ENCODE measurements at regions not wholly inside any gene's neighbourhood (a gene's known extent, or its start where the extent isn't known, plus 50 kb on each side); places are given as distances from the start of the nearest gene placed in this dataset.

- DNase-seq (ENCODE audit: low read depth): no peak
These were observed 97.6 kb upstream of the SLITRK6 start for GRCh38 chr13:85896516-85897450.

DNA sequence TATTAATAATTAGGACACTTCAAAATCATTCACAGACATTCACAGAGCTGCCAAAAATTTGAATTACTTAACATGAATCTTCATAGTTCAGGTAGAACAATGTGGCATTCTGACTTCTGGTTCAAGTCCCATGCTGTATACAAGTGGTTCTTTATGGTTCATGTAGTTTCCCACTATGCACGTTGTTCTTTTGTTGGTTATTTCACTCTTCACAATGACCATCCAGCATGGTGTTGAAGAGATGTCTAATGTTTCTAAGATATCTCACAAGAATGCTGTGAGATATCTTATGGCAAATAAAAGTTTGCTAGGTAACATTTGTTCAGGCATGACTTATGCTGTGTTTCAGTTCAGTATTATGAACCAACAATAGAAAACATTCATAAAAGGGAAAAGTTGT, 88.2 kb upstream of the SLITRK6 start:
- no peak for DNase-seq (ENCODE audit: low read depth)

DNA sequence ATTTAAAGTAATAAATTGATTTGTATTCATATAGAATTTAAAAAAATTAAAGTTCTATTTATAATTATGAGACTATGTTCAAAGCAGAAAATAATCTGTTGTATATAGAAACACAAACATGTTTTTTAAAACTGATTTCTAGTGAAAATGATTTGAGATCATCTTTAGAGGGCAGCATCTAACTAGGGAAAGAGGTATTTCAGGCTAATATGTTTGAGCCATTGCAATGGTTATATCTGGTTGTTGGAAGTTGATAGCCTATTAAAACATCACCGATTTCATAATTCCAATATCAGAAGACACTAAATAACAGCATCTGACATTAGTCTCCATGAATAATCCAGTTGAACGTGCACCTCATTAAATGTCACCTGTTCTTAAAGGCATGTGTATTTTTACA, 79.8 kb upstream of the SLITRK6 start:
- DNase-seq (ENCODE audit: low read depth): no peak

DNA sequence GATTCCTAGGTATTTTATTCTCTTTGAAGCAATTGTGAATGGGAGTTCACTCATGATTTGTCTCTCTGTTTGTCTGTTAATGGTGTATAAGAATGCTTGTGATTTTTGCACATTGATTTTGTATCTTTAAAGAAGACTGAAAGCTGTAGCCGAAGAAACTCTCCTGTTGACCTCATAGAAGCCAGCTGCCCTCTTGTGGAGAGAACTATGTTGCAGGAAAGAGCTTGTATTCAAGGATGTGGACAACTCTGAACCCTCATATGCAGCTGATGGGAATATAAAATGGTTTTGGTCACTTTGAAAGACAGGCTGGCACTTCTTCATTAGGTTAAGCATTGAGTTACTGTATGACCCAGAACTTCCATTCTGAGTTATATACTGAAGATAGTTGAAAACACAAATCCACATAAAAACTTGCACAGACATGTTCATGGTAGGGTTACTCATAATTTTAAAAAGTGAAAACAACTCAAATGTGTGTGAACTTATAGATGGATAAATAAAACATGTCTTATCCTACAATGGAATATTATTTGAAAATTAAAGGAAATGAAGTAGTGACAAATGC, 65.8 kb upstream of the SLITRK6 start:
- DNase-seq (ENCODE audit: low read depth): peak; percentile 10

DNA sequence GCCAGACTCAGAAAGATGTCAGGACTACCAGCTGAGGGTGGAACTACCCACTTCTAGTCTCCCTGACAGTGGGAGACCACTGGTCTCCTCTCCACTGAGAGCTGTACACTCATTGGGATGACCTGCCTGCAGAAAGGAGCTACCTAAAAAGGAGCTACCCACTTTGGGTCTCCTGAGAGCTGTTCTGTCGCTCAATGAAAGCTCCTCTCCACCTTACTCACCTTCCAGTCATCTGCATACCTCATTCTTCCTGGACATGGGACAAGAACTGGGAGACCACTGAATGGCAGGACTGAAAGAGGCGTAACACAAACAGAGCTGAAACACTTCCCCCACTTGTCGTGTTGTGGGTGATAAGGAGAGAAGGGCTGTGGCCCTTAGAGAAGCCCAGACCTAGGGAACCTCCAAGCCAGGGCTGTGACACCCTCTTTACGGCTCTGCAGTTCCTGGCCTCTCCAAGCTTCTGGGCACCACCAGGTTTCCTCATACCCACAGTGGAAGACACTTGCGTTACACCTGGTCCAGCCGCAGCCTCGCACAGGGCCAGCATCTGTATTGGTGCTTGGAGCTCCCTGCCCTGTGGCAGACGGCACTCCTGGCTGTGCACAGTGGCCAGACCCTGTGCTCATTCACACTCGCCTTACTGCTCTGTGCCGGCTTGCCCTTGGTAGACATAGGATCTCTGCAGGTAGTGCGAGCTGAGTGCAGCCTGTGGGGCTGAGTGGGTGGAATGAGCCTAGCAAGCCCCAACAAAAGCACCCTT, 54.9 kb upstream of the SLITRK6 start:
- no peak for DNase-seq (ENCODE audit: low read depth)

DNA sequence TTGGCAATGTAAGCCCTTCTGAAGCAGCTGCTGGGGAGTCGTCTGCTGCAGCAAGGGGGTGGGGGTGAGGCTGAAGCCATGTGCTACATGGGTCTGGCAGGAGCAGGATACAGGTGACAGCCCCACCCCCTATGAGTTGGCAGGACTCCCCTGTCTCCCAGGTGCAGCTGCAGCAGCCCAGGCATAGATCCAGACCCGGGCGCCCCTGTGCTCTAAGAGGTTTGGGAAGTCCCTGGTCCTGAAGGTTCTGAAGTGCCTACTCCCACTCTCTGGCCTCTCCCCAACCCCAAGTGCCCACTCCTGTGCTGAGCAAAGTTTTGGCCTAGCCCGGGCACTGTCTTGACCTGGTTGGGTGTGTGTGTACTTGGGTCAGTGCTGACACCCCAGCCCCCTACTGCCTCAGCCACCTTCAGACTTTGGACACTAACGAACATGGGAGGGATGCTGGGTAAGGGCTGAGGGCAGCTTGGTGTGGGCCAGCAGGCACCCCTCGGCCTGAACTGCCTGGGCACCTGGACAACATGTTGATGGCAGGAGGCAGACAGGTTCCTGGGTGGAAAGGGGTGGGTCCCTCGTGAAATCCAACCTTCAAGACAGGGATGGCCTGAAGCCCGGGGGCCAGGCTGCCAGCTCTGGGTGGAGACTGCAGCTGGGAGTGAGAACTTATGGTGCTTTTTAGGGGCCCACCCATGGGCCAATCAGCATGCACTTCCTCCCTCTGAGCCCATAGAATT, 54.1 kb upstream of the SLITRK6 start:
- DNase-seq (ENCODE audit: low read depth): no peak
